IMR-90 (cell line): ENCODE measurements at regions not wholly inside any gene's neighbourhood (a gene's known extent, or its start where the extent isn't known, plus 50 kb on each side); places are given as distances from the start of the nearest gene placed in this dataset.
A peak's percentile ranks its signal among the peaks of the same experiment; 100 is the strongest.

ENCODE experiments used
- ATAC-seq: fragments of 200-7000 bp; cut with Tn5 transposase; 2 replicates; pipeline ENCODE4 v1.9.1; 2020; ENCODE audit warnings: low read depth, mild to moderate bottlenecking, moderate library complexity
- BruUV-seq: library from RNA; stranded (reverse); fragments of 400-500 nt; replicated peaks from 2 replicates; lab custom pipeline; 2021; lab: Mats Ljungman, UMichigan
- CTCF ChIA-PET: fragments of 300-600 bp; formaldehyde crosslinking; extraction: SDS; loops from one replicate; lab custom pipeline; 2021; ENCODE audit warnings: antibody characterized with exemption; lab: Yijun Ruan, JAX
- POLR2A ChIA-PET: fragments of 300-600 bp; sonication (Branson Sonifier 250); formaldehyde crosslinking; loops from one replicate; lab custom pipeline; 2022; ENCODE audit warnings: antibody characterized with exemption; ENCODE audit not compliant: unreplicated experiment; lab: Charles Lee
- DNase-seq: peaks from one replicate; pipeline ENCODE4 v3.0.0; 2013
- H2AFZ ChIP-seq: replicated peaks from 2 replicates; pipeline ENCODE3; 2013; ENCODE audit warnings: low read length, mild to moderate bottlenecking; ENCODE audit not compliant: poor library complexity
- H2AK5ac ChIP-seq: 2 replicates; pipeline ENCODE4 v1.6.1; 2013; ENCODE audit warnings: low read depth, low read length, inconsistent platforms
- H2AK9ac ChIP-seq: replicated peaks from 2 replicates; pipeline ENCODE3; 2013; ENCODE audit warnings: mild to moderate bottlenecking, low read depth, low read length, moderate library complexity; ENCODE audit not compliant: poor library complexity
- H2BK120ac ChIP-seq: 2 replicates; pipeline ENCODE4 v1.6.1; 2013; ENCODE audit warnings: low read depth, low read length, inconsistent platforms
- H2BK15ac ChIP-seq: 3 replicates; pipeline ENCODE4 v1.6.1; 2013; ENCODE audit warnings: low read depth, low read length, inconsistent platforms
- H2BK20ac ChIP-seq: 2 replicates; pipeline ENCODE4 v1.6.1; 2013; ENCODE audit warnings: low read depth, mild to moderate bottlenecking, inconsistent platforms, low read length, moderate library complexity
- H2BK5ac ChIP-seq: 2 replicates; pipeline ENCODE4 v1.6.1; 2013; ENCODE audit warnings: mild to moderate bottlenecking, low read depth, low read length, inconsistent platforms; ENCODE audit not compliant: poor library complexity, severe bottlenecking
- H3K14ac ChIP-seq: replicated peaks from 2 replicates; pipeline ENCODE4 v1.6.1; 2013; ENCODE audit warnings: low read depth, low read length, inconsistent platforms
- H3K18ac ChIP-seq: 2 replicates; pipeline ENCODE4 v1.6.1; 2013; ENCODE audit warnings: low read depth, low read length, control low read depth
- H3K23ac ChIP-seq: 2 replicates; pipeline ENCODE4 v1.6.1; 2013; ENCODE audit warnings: low read depth, low read length, inconsistent platforms
- H3K27ac ChIP-seq: 2 replicates; pipeline ENCODE4 v1.5.1; 2013; ENCODE audit warnings: mild to moderate bottlenecking, control low read depth, low read length; ENCODE audit not compliant: insufficient read depth
- H3K27me3 ChIP-seq: 2 replicates; pipeline ENCODE4 v1.6.1; 2013; ENCODE audit warnings: low read length; ENCODE audit not compliant: control insufficient read depth, insufficient read depth
- H3K36me3 ChIP-seq: 2 replicates; pipeline ENCODE4 v1.6.1; 2013; ENCODE audit warnings: low read length, mixed read lengths; ENCODE audit not compliant: control insufficient read depth, insufficient read depth
- H3K4ac ChIP-seq: 2 replicates; pipeline ENCODE4 v1.6.1; 2013; ENCODE audit warnings: low read depth, low read length, inconsistent platforms
- H3K4me1 ChIP-seq: 2 replicates; pipeline ENCODE4 v1.6.1; 2013; ENCODE audit warnings: low read length, mixed read lengths; ENCODE audit not compliant: control insufficient read depth, insufficient read depth
- H3K4me2 ChIP-seq: 2 replicates; pipeline ENCODE4 v1.6.1; 2013; ENCODE audit warnings: low read depth, mild to moderate bottlenecking, control low read depth, low read length, moderate library complexity
- H3K4me3 ChIP-seq: 2 replicates; pipeline ENCODE4 v1.5.1; 2013; ENCODE audit warnings: low read depth, mild to moderate bottlenecking, control low read depth, low read length, moderate library complexity; ENCODE audit not compliant: insufficient read depth
- H3K56ac ChIP-seq: 2 replicates; pipeline ENCODE4 v1.6.1; 2013; ENCODE audit warnings: low read length, inconsistent platforms; ENCODE audit not compliant: insufficient read depth; ENCODE audit errors: extremely low read depth
- H3K79me1 ChIP-seq, 2 experiments: 2 replicates each; pipeline ENCODE4 v1.6.1; 2013; ENCODE audit warnings: low read length in 2 of 2, inconsistent platforms in 1 of 2, low read depth in 1 of 2
- H3K9ac ChIP-seq: 2 replicates; pipeline ENCODE4 v1.6.1; 2013; ENCODE audit warnings: low read depth, low read length, control low read depth
- H3K9me1 ChIP-seq: 2 replicates; pipeline ENCODE4 v1.6.1; 2013; ENCODE audit warnings: low read length, inconsistent platforms; ENCODE audit not compliant: insufficient read depth
- H3K9me3 ChIP-seq: 2 replicates; pipeline ENCODE4 v1.6.1; 2013; ENCODE audit warnings: low read length; ENCODE audit not compliant: control insufficient read depth, insufficient read depth
- H4K20me1 ChIP-seq: 2 replicates; pipeline ENCODE4 v1.6.1; 2013; ENCODE audit warnings: low read length, inconsistent platforms; ENCODE audit not compliant: insufficient read depth
- H4K5ac ChIP-seq: 2 replicates; pipeline ENCODE4 v1.6.1; 2013; ENCODE audit warnings: mild to moderate bottlenecking, low read depth, low read length, control low read depth
- H4K8ac ChIP-seq, 2 experiments: 2 replicates each; pipeline ENCODE4 v1.6.1; 2013; ENCODE audit warnings: low read depth in 2 of 2, low read length in 2 of 2, control low read depth in 1 of 2, inconsistent platforms in 1 of 2
- H4K91ac ChIP-seq: 2 replicates; pipeline ENCODE4 v1.6.1; 2013; ENCODE audit warnings: low read depth, low read length, inconsistent platforms; ENCODE audit not compliant: insufficient read depth
- NFE2L2 ChIP-seq: fragments of 150-350 bp; IDR thresholded peaks from 2 replicates; pipeline ENCODE4 v1.6.1; 2016; ENCODE audit warnings: low read depth, mild to moderate bottlenecking, low read length
- WGBS, 2 experiments: methylation state at CpG; one replicate each; pipeline versions ENCODE4 v1.1.5 to v1.1.7; 2013; ENCODE audit warnings: missing lambda C conversion rate in 2 of 2; ENCODE audit not compliant: insufficient read length in 1 of 2; ENCODE audit errors: extremely low coverage in 2 of 2; 5-methylcytosine and 5-hydroxymethylcytosine counted together
- dilution Hi-C: fragments of 300-500 bp; cut with HindIII; formaldehyde crosslinking; loops from one replicate; pipeline ENCODE4 v1.14.3; 2018; ENCODE audit warnings: low sequenced_read_pairs; ENCODE audit not compliant: unreplicated experiment
- in situ Hi-C: fragments of 300-500 bp; cut with MboI; formaldehyde crosslinking; loops from 3 replicates; pipeline ENCODE4 v1.14.3; 2019; ENCODE audit warnings: low sequenced_read_pairs, inconsistent platforms, mixed read lengths
- intact Hi-C: fragments of 100-400 bp; cut with micrococcal nuclease; formaldehyde crosslinking; loops from 2 replicates; pipeline ENCODE4 v1.10.0; 2022

DNA sequence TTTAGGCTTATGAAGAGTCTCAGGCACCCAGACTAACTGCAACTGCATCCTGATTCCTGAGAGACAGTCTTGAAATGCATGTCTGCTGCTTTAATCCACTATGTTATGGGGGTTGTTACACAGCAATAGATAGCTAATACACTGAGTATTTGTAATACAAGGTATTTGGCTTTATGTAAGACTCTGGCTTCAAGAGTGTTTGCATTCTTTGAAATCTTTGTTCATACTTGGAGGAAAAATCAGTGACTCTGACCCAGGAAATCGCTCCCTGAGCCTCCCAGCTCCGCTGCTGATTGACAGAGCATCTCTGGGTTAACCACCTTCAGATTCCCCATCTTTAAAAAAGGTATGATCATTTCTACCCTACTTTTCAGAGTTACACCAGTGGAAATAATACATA is 133.9 kb downstream of the MTPAP start:
- Histone ChIP-seq H3K27ac (no peak overlapping the region), H3K9me3 (peaks cover 3% of the 10 kb centered on the region), H3K36me3 (no peaks in the 10 kb centered on the region), H3K18ac (no peak overlapping the region), H3K4me2 (no peak overlapping the region), H4K5ac (no peak overlapping the region), H3K9me1 (peaks cover 4% of the 10 kb centered on the region; the same call in 1 of the 2 replicates), H3K4ac (peak overlapping the region; percentile 22; the same call in 1 of the 2 replicates), H2BK120ac (peak overlapping the region; percentile 43; the same call in 1 of the 2 replicates), H4K91ac (no peak overlapping the region), H3K27me3 (no peaks in the 10 kb centered on the region), H2BK20ac (no peak overlapping the region), H4K20me1 (no peaks in the 10 kb centered on the region), H2BK15ac (no peak overlapping the region; the same call in 2 of the 3 replicates), H3K56ac (no peak overlapping the region), H3K14ac (no peak overlapping the region), H3K79me1 (no peaks in the 10 kb centered on the region), H3K23ac (no peak overlapping the region), H4K8ac (no peak overlapping the region), H2BK5ac (no peak overlapping the region), H2AK5ac (no peak overlapping the region; the same call in 1 of the 2 replicates), H3K4me1 (peaks cover 12% of the 10 kb centered on the region), H2AFZ (no peak overlapping the region), H3K9ac (no peak overlapping the region), H2AK9ac (no peak overlapping the region), H3K4me3 (no peak overlapping the region)
- peak; percentile 28 for DNase-seq
- ChIA-PET POLR2A (no interaction called here), CTCF (no interaction called here)
- TF ChIP-seq NFE2L2: no peak
- BruUV-seq: no TSS peak
- intact Hi-C loops: no loop called here
- ATAC-seq: peak; percentile 74
- dilution Hi-C loops: no loop called here
- WGBS, 2 experiments: 80% methylated on average over 1 of the region's 2 CpGs; no CpG with 5 or more reads in 1 of the 2 experiments
- in situ Hi-C loops: no loop called here
